ENCODE measurements at regions not wholly inside any gene's neighbourhood (a gene's known extent, or its start where the extent isn't known, plus 50 kb on each side); places are given as distances from the start of the nearest gene placed in this dataset.

DNA sequence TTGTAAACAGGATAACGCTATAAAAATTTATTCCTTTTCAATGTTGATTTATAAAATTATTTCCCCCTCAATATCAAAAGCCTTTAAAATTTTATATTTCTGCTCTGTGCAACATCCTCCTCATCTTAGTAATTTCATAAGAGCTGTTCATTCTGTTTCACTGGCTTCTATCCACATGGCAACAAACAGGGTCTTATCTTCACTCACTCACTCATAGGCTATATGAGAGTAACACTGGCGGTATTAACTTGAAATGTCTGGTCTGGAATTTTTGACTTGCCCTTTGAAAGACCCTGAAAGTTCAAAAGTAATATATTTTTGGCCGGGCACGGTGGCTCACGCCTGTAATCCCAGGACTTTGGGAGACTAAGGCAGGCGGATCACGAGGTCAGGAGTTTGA is 77.4 kb upstream of the KRTAP11-1 start:
- in situ Hi-C loops (cut with MboI): no loop called here
- Histone ChIP-seq H3K9me1 (ENCODE audit: control insufficient read depth, insufficient read depth, low read length) (no peaks in the 10 kb centered on the region), H3K27me3 (ENCODE audit: control insufficient read depth in 2 of 2, insufficient read depth in 2 of 2, low read length in 2 of 2) (no peaks in the 10 kb centered on the region), H3K4me3 (no peak overlapping the region), H3K27ac (ENCODE audit: extremely low read depth, low read depth, low read length) (no peak overlapping the region), H2AFZ (ENCODE audit: low read depth, low read length) (no peak overlapping the region), H3K36me3 (ENCODE audit: control insufficient read depth, insufficient read depth, low read length) (no peaks in the 10 kb centered on the region), H3K4me1 (replicated peaks in 1 of 2; ENCODE audit: control insufficient read depth in 2 of 2, insufficient read depth in 2 of 2, low read length in 2 of 2) (no peaks in the 10 kb centered on the region), H3K79me2 (ENCODE audit: control insufficient read depth, insufficient read depth, low read length) (no peaks in the 10 kb centered on the region), H3K9ac (ENCODE audit: insufficient read depth in 1 of 2, low read depth in 2 of 2, low read length in 2 of 2) (no peak overlapping the region), H4K20me1 (replicated peaks; ENCODE audit: control insufficient read depth, insufficient read depth, low read length) (no peaks in the 10 kb centered on the region), H3K9me3 (replicated peaks; ENCODE audit: control insufficient read depth, insufficient read depth, low read depth, low read length) (peaks cover 2% of the 10 kb centered on the region), H3K4me2 (ENCODE audit: insufficient read depth, low read length) (no peak overlapping the region)
- DNase-seq (ENCODE audit: extremely low read depth in 1 of 4, low spot score in 3 of 4) (no peak), ATAC-seq (no peak), FAIRE-seq (no peak)
- no TSS peak for BruUV-seq (replicated peaks)
- intact Hi-C loops (cut with micrococcal nuclease): no loop called here
- WGBS (ENCODE audit: insufficient coverage, low coverage, missing lambda C conversion rate): 0% methylated on average over 7 of the region's 7 CpGs
- POLR2A ChIA-PET: no interaction called here
- CTCF ChIA-PET (ENCODE audit: low intra/inter-chr PET ratio): no interaction called here
- TF ChIP-seq ESRRB (CRISPR knock-in tag; IDR thresholded peaks at IDR 0.05; ENCODE audit: borderline replicate concordance) (no peak), ZNF444 (CRISPR knock-in tag; IDR thresholded peaks at IDR 0.05) (no peak), RFX7 (CRISPR knock-in tag; IDR thresholded peaks at IDR 0.05) (no peak), RBM14 (IDR thresholded peaks at IDR 0.05; ENCODE audit: borderline replicate concordance, insufficient read depth, low read depth, low read length) (no peak), HOXB6 (CRISPR knock-in tag; IDR thresholded peaks at IDR 0.05; ENCODE audit: borderline replicate concordance) (no peak), HDAC8 (tag; IDR thresholded peaks at IDR 0.05) (no peak), HMGN3 (IDR thresholded peaks at IDR 0.05; ENCODE audit: borderline replicate concordance, extremely low read depth, insufficient read length, low read depth, low read length) (no peak), ARID2 (IDR thresholded peaks at IDR 0.05) (no peak)
- TF ChIP-seq, protein P1, sequence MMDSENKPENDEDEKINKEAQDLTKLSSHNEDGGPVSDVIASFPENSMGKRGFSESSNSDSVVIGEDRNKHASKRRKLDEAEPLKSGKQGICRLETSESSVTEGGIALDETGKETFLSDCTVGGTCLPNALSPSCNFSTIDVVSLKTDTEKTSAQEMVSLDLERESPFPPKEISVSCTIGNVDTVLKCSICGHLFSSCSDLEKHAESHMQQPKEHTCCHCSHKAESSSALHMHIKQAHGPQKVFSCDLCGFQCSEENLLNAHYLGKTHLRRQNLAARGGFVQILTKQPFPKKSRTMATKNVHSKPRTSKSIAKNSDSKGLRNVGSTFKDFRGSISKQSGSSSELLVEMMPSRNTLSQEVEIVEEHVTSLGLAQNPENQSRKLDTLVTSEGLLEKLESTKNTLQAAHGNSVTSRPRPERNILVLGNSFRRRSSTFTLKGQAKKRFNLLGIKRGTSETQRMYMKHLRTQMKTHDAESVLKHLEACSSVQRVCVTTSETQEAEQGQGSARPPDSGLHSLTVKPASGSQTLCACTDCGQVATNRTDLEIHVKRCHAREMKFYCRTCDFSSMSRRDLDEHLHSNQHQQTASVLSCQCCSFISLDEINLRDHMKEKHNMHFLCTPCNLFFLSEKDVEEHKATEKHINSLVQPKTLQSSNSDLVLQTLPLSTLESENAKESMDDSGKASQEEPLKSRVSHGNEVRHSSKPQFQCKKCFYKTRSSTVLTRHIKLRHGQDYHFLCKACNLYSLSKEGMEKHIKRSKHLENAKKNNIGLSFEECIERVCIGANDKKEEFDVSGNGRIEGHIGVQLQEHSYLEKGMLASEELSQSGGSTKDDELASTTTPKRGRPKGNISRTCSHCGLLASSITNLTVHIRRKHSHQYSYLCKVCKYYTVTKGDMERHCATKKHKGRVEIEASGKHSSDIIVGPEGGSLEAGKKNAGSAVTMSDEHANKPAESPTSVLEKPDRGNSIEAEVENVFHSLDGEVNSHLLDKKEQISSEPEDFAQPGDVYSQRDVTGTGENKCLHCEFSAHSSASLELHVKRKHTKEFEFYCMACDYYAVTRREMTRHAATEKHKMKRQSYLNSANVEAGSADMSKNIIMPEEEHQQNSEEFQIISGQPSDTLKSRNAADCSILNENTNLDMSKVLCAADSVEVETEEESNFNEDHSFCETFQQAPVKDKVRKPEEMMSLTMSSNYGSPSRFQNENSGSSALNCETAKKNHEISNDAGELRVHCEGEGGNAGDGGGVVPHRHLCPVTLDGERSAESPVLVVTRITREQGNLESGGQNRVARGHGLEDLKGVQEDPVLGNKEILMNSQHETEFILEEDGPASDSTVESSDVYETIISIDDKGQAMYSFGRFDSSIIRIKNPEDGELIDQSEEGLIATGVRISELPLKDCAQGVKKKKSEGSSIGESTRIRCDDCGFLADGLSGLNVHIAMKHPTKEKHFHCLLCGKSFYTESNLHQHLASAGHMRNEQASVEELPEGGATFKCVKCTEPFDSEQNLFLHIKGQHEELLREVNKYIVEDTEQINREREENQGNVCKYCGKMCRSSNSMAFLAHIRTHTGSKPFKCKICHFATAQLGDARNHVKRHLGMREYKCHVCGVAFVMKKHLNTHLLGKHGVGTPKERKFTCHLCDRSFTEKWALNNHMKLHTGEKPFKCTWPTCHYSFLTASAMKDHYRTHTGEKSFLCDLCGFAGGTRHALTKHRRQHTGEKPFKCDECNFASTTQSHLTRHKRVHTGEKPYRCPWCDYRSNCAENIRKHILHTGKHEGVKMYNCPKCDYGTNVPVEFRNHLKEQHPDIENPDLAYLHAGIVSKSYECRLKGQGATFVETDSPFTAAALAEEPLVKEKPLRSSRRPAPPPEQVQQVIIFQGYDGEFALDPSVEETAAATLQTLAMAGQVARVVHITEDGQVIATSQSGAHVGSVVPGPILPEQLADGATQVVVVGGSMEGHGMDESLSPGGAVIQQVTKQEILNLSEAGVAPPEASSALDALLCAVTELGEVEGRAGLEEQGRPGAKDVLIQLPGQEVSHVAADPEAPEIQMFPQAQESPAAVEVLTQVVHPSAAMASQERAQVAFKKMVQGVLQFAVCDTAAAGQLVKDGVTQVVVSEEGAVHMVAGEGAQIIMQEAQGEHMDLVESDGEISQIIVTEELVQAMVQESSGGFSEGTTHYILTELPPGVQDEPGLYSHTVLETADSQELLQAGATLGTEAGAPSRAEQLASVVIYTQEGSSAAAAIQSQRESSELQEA (IDR thresholded peaks at IDR 0.05; ENCODE audit: low read depth): no peak
- TF ChIP-seq, protein P2, sequence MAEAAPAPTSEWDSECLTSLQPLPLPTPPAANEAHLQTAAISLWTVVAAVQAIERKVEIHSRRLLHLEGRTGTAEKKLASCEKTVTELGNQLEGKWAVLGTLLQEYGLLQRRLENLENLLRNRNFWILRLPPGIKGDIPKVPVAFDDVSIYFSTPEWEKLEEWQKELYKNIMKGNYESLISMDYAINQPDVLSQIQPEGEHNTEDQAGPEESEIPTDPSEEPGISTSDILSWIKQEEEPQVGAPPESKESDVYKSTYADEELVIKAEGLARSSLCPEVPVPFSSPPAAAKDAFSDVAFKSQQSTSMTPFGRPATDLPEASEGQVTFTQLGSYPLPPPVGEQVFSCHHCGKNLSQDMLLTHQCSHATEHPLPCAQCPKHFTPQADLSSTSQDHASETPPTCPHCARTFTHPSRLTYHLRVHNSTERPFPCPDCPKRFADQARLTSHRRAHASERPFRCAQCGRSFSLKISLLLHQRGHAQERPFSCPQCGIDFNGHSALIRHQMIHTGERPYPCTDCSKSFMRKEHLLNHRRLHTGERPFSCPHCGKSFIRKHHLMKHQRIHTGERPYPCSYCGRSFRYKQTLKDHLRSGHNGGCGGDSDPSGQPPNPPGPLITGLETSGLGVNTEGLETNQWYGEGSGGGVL (CRISPR knock-in tag; IDR thresholded peaks at IDR 0.05): no peak
